Activated naive CD4-positive, alpha-beta T cell treated with anti-CD3 and anti-CD28 coated beads, Interleukin-2, amount 10 ng/mL, durations not matched to agents 7 days and 5 days (primary cell): ENCODE measurements at regions not wholly inside any gene's neighbourhood (a gene's known extent, or its start where the extent isn't known, plus 50 kb on each side); places are given as distances from the start of the nearest gene placed in this dataset.

Experiments used
- CTCF ChIA-PET: fragments of 350-600 bp; sonication (Branson Sonifier 250); formaldehyde crosslinking; loops from one replicate; lab custom pipeline; 2021; ENCODE audit warnings: antibody characterized with exemption; lab: Charles Lee
- DNase-seq: peaks from one replicate; pipeline ENCODE4 v3.0.0-alpha.2; 2020
- H3K27ac Mint-ChIP-seq: one replicate; pipeline ENCODE4 v1.8.0; 2021; ENCODE audit warnings: mild to moderate bottlenecking, moderate library complexity, mixed read lengths
- H3K27me3 Mint-ChIP-seq: one replicate; pipeline ENCODE4 v1.8.0; 2021; ENCODE audit warnings: mild to moderate bottlenecking, mixed read lengths
- H3K36me3 Mint-ChIP-seq: one replicate; pipeline ENCODE4 v1.8.0; 2021; ENCODE audit warnings: mixed read lengths
- H3K4me1 Mint-ChIP-seq: one replicate; pipeline ENCODE4 v1.8.0; 2021; ENCODE audit warnings: mixed read lengths
- H3K4me3 Mint-ChIP-seq: one replicate; pipeline ENCODE4 v1.8.0; 2021; ENCODE audit warnings: mild to moderate bottlenecking, moderate library complexity, mixed read lengths
- H3K9me3 Mint-ChIP-seq: one replicate; pipeline ENCODE4 v1.8.0; 2021; ENCODE audit warnings: mixed read lengths

DNA sequence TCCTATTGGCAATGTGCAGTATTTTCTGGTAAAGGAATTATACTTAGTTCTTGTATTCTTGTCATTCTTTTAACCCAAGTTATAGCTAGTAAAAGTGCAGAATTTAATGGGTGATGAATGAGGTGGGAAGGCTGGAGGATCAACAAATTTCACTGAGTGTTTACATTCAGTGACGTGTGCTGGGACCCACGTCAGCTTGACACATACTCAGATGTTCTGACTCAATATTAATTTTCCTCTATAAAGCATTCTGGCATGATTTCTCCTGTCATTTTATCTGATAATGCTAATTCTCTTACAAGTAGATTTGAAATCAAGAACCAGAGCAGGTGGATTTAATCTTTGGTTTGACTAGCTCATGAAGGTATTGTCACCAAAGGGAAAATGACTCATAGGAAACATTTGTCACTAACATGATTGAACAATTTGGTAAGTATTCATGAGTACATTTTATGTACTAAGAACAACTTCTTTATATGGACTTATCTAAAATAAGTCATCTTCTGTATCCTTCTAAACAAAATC lies 71.0 kb upstream of the SYNPR start:
- Mint-ChIP-seq H3K27me3 (no peaks in the 10 kb centered on the region), H3K9me3 (peaks cover 6% of the 10 kb centered on the region), H3K4me1 (no peaks in the 10 kb centered on the region), H3K36me3 (no peaks in the 10 kb centered on the region), H3K27ac (no peak overlapping the region), H3K4me3 (no peak overlapping the region)
- DNase-seq = no peak
- CTCF ChIA-PET = no interaction called here

- CTCF ChIA-PET = interaction anchor here (1.4 kb wide), 1 partner anchor 26 kb away, joined by 3 read pairs; no protein-coding TSS in a partner anchor
- Mint-ChIP-seq H3K27ac (no peak overlapping the region), H3K4me3 (no peak overlapping the region), H3K4me1 (no peaks in the 10 kb centered on the region), H3K36me3 (no peaks in the 10 kb centered on the region), H3K27me3 (no peaks in the 10 kb centered on the region), H3K9me3 (no peaks in the 10 kb centered on the region)
- no peak for DNase-seq
Measured at GRCh38 chr3:63228087-63228486, 50.0 kb upstream of the SYNPR start.
